HS-5 (cell line): ENCODE measurements at regions not wholly inside any gene's neighbourhood (a gene's known extent, or its start where the extent isn't known, plus 50 kb on each side); places are given as distances from the start of the nearest gene placed in this dataset.
"Not testable (repeated sequence)": the region's sequence is repeated elsewhere in the genome, so short reads cannot be mapped to it uniquely, and the experiment has no call there.

Source experiments
- DNase-seq: peaks from one replicate; pipeline ENCODE4 v3.0.0-alpha.2; 2012; ENCODE audit warnings: low read depth

DNA sequence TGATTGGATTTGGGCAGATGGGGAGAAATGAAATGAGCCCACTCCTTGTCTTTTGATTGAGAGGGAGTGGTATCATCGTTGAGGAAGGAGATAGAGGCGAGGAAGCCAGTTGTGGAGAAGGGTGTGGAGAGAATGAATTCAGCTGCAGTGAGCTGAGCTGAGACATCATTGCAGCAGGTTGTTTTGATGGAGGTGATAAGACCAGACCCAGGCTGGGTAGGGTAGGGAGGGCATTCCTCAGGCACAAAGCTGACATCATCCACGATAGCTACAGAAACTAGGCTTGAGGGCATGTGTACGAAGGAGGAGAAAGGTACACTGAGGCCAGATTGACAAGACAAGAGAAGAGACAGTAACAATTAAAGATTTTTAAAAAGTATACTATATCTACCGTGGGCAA is 1500.9 kb upstream of the SLC10A2 start:
- DNase-seq = no peak

DNA sequence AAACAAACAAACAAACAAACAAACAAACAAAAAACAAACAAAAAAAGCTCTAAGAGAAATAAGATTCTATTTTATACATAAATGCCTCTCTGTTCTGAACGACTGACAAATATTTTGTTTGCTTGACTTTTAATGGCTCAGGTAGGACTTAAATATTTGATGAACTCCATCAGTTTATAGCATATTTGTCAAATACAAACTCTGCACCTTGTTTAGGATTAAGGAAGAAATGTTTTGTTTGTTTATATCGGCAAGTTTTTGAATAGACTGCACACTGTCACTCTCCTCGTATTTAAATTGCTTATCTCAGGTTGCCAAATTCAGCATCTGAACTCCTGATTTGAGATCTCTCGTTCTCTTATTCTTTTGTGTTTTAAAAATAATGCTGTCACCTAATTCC is 1499.7 kb upstream of the SLC10A2 start:
- no peak for DNase-seq

DNA sequence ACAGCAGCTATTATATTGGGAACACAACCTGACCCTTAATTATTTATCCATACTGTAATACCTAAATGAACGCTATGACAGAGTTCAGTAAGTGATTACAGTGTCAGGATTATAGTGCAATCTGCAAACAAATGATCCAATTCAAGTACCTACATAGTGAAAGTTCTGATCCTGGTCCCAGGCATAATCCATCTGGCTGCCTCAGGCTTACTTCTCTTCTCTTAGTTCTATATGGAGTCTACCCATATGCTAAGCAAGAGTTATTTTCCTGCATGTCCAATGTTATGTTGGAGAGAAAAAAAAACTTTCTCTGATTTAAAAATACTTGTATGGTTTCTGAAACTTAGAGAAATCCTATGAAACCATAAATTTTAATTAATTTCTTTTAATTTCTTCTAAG is 1487.7 kb upstream of the SLC10A2 start:
- no peak for DNase-seq

DNA sequence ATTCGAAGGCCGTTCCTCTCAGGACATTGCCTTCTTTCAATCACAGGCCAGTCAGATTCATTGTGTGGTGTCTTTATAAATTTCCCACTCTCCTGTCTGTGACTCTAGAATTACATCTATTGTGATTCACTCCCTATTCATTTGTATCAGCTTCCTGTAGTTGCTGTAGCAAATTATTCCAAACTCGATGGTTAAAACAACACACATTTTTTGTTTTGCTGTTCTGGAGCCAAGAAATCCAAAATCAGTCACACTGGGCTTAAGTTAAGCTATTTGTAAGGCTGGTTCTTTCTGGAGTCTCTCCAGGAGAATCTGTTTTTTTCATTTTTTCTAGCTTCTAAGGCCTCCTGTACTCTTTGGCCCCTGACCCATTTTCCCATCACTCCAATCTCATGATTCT is 1487.0 kb upstream of the SLC10A2 start:
- DNase-seq = no peak

DNA sequence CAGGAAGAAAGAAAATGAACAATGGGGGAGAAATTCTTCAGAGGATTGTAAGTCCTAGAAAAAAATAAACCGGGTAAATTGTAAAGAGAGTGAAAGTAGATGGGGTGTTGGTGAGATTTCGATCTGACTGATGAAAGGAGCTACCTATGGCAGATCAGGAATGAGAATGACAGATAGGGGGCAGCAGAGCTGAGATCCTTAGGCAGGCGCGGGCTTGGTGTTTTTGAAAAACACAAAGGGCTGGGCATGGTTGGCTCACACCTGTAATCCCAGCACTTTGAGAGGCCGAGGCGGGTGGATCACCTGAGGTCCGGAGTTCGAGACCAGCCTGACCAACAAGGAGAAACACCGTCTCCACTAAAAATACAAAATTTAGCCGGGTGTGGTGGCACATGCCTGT is 1468.6 kb upstream of the SLC10A2 start:
- DNase-seq = no peak

DNA sequence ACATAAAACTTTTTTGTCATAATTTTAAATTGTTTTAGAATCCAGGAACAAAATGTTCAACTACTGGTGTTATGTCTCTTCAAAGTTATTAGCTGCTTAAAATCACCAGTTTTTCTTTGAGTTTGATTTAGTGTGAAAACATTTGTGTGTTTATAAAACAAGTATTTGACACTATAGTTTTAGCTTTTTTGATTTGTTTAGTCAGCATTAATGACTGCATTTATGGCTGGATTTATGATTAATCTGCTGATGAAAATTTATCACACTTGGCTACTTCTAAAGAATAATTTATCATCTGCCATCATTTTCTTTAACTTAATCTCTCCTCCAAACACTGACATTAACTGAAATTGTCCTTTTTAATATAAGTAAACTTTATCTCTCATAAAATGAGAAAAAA is 1465.9 kb upstream of the SLC10A2 start:
- no peak for DNase-seq

DNA sequence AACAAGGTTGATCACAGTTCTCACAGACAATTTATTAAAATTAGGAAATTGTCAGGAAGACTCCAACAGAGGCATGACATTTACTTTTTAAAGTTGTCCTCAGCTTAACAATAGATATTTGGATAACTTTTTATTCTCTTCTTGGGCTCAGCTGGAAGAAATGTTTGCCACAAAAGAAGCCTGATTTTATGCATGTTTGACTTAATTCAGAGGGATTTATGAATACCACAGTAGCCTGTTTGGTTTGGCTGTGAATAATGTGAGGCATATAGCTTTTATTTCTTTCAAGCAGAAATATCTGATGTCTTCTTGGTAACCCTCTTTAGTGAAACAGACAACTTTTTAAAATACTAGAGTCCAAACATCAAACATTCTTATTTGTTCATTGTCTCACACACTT is 1464.5 kb upstream of the SLC10A2 start:
- no peak for DNase-seq

DNA sequence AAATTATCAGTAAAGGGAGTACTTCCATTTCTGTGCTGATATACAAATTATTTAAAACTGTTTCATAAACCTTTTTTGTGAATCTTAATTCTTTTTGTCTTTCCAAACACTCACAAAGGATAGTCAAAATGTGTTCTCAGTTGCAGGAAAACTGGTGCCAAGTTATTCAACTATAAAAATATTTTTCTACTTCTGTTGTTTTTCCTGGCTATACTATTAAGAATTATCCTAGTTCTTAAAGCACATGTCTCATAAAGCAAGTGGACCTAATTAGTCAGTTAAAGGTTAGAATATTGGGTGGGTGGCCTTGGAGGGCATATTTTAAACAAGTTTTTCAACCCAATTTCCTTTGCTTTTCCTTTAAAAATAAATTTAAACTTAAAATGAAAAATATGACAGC is 1460.3 kb upstream of the SLC10A2 start:
- DNase-seq = no peak

DNA sequence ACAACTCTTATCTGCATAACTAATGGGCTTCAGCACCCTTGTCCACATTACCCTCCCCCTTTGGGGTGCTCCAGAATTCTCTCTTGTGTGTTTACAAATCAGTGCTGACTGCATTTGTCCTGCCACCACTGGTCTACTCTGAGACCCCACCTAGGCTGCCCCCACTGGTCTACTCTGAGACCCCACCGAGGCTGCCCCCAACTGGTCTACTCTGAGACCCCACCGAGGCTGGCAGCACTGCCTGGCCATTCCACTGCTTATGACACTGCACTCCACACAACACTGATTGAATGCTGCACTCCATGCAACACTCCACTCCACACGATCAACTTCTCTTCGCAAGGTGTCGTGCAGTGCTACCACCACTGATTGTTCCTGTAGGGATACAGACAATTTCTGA is 1459.2 kb upstream of the SLC10A2 start:
- no peak for DNase-seq

DNA sequence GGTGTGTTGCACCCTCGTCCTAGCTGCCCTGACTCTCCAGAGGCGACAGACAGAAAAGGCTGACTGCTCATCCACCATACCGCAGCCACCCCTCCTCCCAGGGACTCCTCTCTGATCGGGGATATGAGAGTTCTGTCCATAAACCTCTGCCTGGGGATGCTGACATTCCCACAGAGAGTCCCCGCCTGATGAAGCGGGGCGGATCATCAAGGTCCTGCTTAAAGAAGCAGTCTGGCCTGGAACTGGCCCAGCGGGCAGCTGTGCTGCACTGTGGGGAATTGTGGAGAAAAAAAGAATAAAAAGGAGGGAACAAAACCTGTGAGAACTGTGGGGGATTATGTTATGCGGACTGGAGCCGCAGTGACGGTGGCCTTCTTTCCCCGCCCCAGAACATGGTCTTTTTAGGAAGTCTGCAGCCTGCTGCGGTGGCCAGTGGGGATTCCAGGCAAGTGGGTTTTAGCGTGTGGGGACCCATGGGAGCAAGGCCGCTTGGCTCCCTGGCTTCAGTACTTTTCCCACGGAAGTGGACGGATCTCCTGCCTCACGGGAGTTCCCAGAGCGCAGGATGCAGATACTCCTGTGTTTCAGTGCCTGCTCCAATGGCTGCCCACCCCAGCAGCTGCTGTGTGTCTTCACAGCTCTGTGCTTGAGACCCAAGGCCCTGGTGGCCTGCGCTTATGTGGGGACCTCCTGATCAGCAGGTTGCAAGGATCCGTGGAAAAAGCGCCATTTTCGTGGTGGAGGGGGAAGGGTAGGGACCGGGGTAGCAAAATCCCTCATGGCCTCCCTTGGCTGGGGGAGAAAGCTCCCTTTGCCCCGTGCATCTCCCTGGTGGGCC is 1456.2 kb upstream of the SLC10A2 start:
- no peak for DNase-seq

DNA sequence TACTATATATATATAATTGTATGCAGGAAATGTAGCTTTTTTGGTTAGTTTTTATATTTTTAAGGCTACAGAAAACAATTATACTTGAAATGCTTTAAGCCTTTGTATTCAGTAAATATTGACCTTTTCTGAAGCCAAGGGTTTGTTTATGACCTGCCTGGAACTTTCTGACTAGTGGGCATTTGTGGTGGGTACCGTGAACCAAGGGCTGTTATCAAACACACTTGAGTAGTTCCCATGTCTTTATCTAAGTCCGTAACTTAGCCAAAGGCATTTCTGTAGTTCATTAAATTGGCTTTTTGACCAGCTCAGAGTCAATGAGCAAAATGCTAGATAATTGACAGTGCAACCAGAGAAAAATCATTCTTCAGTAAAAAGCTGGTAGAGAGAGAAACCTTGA is 1444.2 kb upstream of the SLC10A2 start:
- no peak for DNase-seq

DNA sequence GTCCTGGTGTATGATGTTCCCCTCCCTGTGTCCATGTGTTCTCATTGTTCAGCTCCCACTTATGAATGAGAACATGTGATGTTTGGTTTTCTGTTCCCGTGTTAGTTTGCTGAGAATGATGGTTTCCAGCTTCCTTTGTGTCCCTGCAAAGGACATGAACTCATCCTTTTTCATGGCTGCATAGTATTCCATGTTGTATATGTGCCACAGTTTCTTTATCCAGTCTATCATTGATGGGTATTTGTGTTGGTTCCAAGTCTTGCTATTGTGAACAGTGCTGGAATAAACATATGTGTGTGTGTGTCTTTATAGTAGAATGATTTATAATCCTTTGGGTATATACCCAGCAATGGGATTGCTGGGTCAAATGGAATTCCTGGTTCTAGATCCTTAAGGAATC is 1427.3 kb upstream of the SLC10A2 start:
- DNase-seq = not testable (repeated sequence)

DNA sequence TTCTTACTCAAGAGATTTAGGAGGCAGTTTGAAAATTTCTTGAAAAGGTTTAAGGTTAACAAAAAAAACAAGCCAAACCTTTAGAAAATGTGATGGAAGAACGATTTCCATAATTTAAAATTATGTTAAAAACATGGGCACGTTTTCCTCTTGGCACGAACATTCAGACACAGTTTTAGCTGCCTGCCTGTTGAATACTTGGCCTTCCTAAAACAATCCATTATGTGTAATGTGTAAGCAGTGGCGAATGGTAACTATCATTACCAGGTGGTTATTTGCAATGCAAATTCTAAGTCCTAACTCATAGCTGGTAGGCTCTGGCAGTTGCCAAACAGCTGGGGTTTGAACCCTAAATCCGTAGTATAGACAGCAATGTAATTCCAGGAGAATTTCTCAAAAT is 1425.7 kb upstream of the SLC10A2 start:
- DNase-seq = no peak

DNA sequence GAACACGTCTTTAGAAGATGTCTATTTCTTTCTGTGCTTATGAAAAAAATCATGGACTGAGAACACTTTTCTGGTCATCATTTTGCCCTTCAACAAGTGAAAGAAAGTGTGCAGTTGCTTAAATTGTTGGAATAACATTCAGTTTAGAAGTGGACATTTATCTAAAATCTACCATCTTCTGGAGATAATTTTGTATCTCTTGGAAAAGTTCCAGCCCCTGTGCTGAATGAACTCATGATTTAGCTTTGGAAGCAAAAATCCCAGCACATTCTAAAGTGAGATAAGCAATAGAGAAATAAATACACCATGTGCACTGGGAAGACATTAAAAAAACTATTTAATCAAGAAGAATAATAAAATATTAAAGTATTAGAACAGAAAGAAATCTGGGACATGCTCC is 1420.8 kb upstream of the SLC10A2 start:
- no peak for DNase-seq

DNA sequence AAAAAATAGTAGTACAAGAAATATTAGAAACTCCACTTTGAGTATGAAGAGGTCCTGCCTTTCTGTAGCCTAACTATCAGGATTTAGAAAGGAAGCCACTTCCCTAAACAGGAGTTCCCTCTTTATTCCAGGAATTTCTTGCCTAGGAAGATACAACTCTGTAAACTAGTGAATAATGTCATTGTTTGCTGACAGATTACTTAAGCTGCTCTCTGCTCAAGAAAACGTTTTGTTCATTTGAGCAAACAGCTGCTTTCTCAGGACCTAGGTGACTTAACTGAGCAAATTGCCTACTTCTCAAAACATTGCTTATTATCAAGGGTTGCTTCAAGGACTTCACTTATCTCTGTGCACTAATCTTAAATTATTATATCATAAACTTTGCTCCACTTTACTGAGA is 1419.4 kb upstream of the SLC10A2 start:
- no peak for DNase-seq

DNA sequence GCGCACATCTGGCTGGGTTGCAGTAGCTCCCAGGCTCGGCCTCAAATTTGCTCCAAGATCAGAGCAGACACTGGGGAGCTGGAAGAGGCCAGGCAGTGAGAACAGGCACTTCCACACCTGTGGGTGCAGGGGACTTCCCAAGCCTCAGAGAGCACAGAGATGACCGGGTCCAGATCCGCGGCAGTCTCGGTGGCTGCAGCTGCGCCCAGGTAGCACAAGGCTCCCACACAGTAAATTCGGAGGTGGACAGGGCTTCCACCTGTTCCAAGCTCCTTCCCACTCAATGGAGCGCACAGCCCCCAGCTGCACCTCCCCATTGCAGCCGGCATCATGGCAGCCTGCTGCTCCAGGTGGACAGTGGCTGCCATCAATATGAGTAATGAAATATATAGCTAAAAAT is 1417.4 kb upstream of the SLC10A2 start:
- no peak for DNase-seq

DNA sequence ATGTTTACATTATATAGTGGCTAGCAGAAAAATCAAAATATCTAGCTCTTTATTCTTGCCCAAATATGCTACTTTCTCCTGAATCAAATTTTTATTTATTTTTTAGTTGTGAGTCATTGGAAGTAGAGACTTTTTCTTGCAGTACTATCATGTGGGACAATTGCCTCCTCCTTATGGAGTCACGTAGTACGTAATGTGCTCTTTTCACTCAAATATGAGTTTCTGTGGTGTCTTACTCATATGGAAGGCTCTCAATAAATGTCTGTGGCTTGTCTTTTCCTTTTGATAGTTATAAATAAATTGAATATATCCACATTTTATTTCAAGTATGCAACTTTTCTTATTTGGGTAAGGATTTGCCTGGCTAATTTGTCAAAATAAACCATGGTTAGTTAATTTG is 1411.0 kb upstream of the SLC10A2 start:
- no peak for DNase-seq

DNA sequence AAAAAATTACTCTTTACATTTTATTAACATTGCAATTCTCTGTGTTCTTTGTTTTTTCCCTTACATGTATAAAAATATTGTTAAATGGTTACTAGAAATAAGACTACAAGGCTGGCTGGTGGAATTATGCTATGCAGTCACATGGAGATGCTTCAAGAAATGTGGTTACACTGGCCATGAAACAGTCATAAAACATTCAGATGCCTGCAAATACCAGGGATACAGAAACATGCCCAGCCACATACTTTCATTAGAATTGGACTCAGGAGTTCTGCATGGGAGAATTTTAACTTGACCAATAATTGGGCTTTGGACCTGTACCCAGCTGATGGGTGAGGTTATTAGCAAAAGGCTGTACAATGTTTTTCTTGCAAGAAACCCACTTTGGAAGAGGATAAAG is 1407.7 kb upstream of the SLC10A2 start:
- no peak for DNase-seq

DNA sequence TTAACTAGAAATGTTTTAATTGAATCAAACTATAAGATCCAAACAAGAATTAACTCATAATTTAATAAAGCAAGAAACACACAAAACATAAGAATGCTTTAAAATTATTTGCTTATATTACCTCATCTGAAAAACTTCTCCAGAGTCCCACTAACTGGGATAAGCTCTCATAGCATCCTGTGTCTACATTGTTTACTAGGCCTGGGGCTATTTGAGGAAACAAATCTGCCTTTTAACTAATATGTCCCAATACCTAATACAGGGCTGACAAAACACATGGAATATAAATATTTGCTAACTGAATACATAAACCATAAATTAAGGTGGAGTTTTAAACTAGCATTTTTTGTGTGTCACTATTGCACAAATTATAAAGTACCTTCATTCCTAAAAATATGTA is 1399.8 kb upstream of the SLC10A2 start:
- no peak for DNase-seq

DNA sequence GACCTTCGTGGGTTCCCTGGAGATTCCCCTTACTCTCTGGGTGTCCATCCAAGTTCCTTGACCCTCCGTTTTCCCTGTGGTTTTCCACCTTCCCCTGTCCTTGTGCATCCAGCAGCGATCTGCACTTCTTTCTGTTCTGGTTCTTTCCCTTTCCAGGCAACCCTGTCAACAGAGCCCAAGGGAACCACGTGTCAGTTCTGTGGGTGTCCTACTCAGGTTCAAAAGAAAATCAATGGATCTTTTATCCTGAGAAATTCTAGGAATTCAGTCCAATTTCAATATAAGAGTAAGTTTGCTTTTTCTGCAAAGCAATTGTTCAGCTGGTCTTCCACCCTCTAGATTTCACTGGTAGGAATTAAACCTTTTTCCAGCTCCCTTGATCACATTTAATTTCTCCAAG is 1394.8 kb upstream of the SLC10A2 start:
- no peak for DNase-seq

DNA sequence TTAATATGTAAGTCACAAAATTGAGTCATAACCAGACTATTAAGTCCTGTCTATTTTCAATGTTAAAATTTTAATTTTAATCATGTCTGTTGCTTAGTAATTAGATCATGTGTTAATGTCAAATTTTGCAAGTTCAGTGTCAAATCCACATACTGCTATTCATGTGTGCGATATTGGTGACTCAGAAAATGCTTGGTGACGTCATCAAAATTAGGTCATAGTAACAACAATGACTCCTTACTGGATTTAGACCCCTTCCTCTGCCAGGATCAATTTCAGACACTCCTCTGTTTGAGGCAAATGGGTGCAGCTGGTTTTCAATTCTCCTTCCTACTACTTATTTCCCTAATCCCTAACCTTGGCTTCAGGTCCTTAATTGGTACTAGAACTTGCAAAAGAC is 1394.3 kb upstream of the SLC10A2 start:
- DNase-seq = peak; percentile 4

DNA sequence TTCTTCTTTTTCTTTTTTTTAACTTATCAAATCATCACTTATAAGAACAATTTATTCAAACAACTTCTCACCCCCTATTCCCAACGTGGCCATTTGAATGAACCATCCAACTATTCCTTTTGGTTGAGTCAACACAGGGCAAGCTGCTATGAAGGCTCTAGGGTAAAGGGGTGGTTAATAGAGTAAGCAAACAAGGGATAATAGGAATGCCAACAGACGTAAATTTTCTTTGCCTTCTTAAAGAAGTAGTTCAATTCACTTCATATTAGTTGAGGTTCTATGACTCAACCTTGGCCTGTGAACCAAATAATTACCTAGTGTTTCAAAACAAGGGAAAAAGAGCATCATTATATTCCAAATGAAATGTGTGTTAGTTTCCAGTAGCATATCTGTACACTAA is 1383.8 kb upstream of the SLC10A2 start:
- no peak for DNase-seq

DNA sequence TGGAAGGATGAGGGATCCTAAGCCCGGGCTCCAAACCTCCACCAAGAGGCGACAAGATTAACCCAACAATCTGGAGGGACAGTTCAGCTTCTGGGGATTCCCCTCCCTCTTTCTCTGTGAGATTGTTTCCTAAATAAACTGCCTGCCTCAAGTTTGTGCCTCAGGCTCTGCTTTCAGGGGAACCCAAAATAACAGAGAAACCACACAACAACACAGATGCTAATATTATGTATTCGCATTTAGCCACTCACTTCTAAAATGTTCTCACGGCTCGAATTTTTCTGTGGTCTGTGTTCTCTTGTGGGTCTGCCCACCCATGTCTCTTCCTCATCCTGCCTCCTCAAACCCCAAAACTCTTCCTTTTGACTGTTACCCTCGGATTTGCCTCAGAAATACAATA is 1381.1 kb upstream of the SLC10A2 start:
- DNase-seq = no peak

DNA sequence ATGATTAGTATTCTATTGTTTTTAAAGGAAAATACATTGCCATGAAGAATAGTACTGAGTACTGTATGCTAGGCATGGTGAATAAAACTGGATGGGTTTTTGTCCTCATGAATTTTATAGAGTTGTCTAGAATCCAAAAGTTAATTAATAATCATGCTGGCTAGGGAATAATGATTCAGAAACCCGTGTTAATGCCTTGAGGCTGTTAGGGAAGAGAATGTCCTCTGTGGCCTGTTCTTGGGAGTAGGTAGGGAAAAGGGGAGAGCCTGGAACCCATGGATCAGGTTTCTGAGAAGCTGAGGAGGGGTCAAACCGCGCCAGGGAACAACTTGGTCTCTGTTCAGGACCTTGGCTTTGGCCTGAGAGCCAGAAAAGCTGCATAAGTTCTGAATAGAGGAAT is 1376.3 kb upstream of the SLC10A2 start:
- no peak for DNase-seq

DNA sequence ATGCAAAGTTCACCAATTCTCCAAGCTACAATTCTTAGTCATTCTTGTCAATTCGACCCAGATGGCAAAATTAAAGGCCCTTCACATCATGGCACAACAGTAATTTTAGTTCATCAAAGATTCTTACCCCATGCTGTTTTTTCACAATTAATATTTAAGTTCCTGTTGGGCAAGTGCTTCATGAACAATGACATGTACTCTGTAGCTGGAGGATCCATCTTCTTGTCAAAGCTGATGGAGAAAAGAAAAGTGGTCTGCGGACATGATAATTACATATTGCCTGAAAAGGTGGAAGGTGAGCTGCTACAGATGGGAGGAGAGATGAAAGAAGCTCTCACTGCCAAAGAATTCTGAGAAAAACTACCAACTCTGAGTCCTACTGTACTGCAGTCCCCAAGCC is 1370.3 kb upstream of the SLC10A2 start:
- DNase-seq = no peak
